ENCODE measurements at regions not wholly inside any gene's neighbourhood (a gene's known extent, or its start where the extent isn't known, plus 50 kb on each side); places are given as distances from the start of the nearest gene placed in this dataset.

DNA sequence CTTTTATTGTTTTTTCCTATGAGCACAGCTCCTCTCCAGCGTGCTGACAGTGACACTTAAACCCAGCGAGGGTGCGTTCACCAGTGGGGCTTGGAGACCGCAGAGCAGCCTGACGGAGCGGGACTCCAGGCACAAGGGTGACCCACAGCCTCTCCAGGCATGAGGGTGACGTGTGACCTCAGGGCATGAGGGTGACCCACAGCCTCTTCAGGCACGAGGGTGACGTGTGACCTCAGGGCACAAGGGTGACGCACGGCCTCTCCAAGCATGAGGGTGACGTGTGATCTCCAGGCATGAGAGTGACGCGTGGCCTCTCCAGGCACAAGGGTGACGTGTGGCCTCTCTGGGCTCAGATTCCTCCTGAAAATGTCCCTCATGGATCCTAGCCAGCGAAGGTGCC is 164.3 kb upstream of the TCERG1L start:
- no peaks in the 10 kb centered on the region for H3K27me3 ChIP-seq (ENCODE audit: control insufficient read depth, insufficient read depth, low read length)
- DNase-seq = no peak
- no peak overlapping the region for H3K4me3 ChIP-seq (ENCODE audit: insufficient read depth, low read depth, low read length)
- H3K36me3 ChIP-seq (replicated peaks; ENCODE audit: control insufficient read depth, insufficient read depth, low read length) = no peaks in the 10 kb centered on the region

DNA sequence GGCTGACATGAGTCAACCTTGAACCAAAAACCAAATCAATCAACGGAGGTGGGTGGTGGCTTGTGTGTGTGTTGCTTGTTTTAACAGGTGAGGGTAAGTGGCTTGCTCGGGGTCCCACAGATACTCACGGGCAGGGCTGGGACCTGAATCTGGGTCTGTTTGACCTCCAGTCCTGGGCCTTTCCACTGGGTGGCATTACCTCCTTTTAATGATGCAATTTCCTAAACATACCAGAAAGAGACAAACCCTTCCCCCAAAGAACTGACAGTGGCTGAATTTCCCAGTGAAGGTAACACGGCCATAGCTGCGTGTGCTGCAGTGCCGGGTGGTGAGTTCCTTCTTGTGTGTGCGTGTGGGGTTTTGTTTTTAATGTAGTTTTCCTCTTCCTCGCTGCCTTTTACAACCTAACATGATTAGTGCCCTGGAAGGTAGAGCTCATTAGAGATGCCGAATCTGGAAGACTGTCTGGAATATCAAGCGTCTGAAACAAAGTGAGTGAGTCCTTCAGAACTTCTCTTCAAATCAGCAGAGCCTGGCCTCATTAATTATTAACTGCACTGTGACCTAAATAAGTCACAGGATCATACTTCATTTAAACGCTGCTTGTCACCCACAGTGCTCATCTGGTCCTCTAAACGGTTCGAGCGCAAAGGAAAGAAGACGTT is 166.1 kb upstream of the TCERG1L start:
- Histone ChIP-seq H3K4me3 (ENCODE audit: insufficient read depth, low read depth, low read length) (no peak overlapping the region), H3K27me3 (ENCODE audit: control insufficient read depth, insufficient read depth, low read length) (no peaks in the 10 kb centered on the region), H3K36me3 (replicated peaks; ENCODE audit: control insufficient read depth, insufficient read depth, low read length) (no peaks in the 10 kb centered on the region)
- peak; percentile 48 for DNase-seq

DNA sequence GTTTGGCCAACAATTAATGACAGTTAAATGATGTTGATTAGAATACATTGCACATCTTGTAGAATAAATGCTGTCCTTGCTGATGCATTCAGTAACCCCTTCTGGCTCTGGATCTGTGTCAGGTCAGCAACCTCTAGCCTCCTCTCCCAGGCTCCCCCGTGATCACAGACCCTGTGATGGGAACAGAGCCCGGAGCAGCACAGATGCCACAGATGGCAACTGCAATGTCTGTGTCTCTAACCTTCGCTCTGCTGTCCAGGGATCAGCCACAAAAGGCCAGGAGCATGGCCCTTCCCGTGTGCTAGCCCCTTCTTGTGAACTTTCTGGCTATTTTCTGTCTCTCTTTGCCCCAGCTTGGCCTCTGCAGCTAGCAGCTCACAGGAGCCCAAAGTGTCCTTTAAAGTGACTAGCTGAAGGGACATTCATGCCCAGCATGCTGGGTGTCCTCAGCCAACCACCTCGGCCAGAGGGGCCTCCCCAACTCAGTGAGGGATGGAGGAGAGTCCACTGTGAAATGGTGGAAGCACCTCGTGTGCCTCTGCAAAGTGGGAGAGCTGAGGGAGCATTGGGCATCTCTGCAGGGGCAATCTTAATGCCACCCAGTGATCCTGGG is 167.0 kb upstream of the TCERG1L start:
- no peak for DNase-seq
- Histone ChIP-seq H3K4me3 (ENCODE audit: insufficient read depth, low read depth, low read length) (no peak overlapping the region), H3K27me3 (ENCODE audit: control insufficient read depth, insufficient read depth, low read length) (no peaks in the 10 kb centered on the region), H3K36me3 (replicated peaks; ENCODE audit: control insufficient read depth, insufficient read depth, low read length) (no peaks in the 10 kb centered on the region)

DNA sequence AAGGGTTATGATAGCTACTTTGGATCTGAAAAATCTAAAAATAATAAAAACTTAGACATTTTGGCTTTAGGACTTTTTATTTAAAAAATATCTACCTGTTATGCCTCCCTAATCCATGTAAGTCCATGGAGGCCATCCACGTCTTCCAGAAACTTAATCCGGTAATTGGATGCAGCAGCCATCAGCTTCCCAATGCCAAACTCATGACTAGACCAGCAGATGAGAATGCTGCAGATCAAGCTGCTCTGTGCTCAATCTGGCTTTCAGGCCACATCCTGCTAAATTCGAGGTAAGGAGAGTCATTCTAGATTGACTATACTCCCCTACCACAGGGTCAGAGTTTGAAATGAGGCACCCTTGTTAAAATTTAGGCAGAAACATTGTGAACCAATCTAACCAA is 168.5 kb upstream of the TCERG1L start:
- no peaks in the 10 kb centered on the region for H3K27me3 ChIP-seq (ENCODE audit: control insufficient read depth, insufficient read depth, low read length)
- no peak for DNase-seq
- no peaks in the 10 kb centered on the region for H3K36me3 ChIP-seq (replicated peaks; ENCODE audit: control insufficient read depth, insufficient read depth, low read length)
- H3K4me3 ChIP-seq (ENCODE audit: insufficient read depth, low read depth, low read length) = no peak overlapping the region

DNA sequence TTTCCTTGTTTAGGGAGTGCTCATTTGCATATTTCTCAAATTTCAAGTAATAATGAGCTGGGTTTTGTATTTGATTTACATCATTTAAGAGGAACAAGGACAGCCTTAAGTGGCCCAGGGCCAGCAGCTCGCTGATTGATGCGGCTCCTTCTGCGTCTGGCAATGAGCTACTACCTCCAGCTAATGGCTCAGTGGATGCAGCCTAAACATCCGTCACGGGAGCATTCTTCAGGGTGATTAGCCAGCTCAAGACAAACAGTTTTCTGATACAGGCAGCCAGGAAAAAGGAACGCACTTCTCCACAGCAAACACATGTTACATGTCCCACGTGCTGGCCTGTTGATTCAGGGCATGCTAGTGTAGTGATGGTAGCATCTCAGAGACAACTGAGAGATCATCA is 169.3 kb upstream of the TCERG1L start:
- H3K36me3 ChIP-seq (replicated peaks; ENCODE audit: control insufficient read depth, insufficient read depth, low read length) = no peaks in the 10 kb centered on the region
- no peaks in the 10 kb centered on the region for H3K27me3 ChIP-seq (ENCODE audit: control insufficient read depth, insufficient read depth, low read length)
- no peak for DNase-seq
- no peak overlapping the region for H3K4me3 ChIP-seq (ENCODE audit: insufficient read depth, low read depth, low read length)

DNA sequence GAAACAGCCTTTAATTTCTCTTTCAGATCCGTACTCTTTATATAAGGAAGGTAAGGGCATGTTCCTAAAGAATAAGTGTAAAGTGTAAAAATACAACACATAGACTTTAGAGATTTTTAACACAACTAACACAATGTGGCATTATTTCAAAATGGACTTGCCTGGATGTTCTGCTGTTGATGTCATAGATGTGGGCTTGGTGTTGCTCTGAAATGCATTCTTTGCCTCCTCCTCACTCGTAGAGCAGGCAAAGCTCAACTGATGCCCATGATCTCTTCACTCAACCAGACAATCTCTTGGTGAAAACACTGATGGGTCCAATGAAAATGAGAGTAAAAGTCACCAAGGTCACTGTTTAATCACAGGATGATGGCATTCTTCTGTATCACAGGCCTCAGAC is 174.2 kb upstream of the TCERG1L start:
- Histone ChIP-seq H3K36me3 (replicated peaks; ENCODE audit: control insufficient read depth, insufficient read depth, low read length) (no peaks in the 10 kb centered on the region), H3K4me3 (ENCODE audit: insufficient read depth, low read depth, low read length) (no peak overlapping the region)
- DNase-seq = no peak

DNA sequence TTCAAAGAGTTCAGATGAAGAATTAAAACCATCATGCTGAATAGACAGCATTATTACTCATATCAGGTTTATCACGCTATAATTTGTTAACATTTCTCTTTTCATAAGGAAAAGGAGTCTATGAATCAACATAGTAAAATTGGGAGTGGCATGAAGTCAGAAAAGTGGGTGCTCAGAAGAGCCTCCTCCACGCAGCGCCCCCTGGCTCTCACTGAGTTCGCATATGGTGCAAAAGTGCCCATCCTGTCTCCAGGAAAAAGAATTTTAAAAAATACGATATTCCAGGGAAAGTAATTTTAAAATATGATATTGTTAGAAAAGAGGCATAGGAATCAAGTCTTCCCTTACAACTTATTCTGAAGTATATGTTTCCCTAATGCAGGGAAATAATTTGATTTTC is 176.3 kb upstream of the TCERG1L start:
- peak; percentile 52 for DNase-seq
- Histone ChIP-seq H3K4me3 (ENCODE audit: insufficient read depth, low read depth, low read length) (no peak overlapping the region), H3K36me3 (replicated peaks; ENCODE audit: control insufficient read depth, insufficient read depth, low read length) (no peaks in the 10 kb centered on the region), H3K27me3 (ENCODE audit: control insufficient read depth, insufficient read depth, low read length) (no peaks in the 10 kb centered on the region)

More for the DNA sequence above, 174.2 kb upstream of the TCERG1L start:
- no peaks in the 10 kb centered on the region for H3K27me3 ChIP-seq (ENCODE audit: control insufficient read depth, insufficient read depth, low read length)

DNA sequence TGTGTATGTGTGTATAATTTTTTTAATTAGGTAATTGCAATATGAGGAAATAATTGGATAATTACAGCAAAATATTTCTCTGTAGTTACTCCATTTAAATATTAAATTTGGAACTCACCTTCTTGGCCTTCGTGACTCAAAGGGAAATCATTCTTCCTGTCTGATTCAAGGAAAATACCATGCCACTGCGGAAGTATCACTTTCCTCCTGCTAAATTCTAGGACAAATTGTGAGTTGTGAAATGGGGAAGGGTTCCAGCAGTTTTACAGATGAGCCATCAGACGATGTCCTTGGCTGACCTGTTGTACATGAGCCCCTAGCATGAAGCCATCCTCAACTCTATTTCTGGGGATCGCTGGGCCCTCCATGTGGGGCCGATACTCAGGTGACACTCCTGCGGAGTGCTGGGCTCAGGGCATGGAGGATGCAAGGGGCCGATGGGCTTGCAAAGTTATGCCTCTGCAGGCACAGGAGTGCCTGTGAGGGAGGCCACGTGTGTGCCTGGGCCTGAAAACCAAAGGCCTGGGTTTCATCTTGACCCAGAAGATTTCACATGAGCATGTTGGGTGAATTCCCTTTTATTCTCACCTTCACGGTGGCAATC is 179.6 kb upstream of the TCERG1L start:
- no peaks in the 10 kb centered on the region for H3K36me3 ChIP-seq (replicated peaks; ENCODE audit: control insufficient read depth, insufficient read depth, low read length)
- DNase-seq = no peak
- H3K27me3 ChIP-seq (ENCODE audit: control insufficient read depth, insufficient read depth, low read length) = no peaks in the 10 kb centered on the region
- H3K4me3 ChIP-seq (ENCODE audit: insufficient read depth, low read depth, low read length) = no peak overlapping the region

DNA sequence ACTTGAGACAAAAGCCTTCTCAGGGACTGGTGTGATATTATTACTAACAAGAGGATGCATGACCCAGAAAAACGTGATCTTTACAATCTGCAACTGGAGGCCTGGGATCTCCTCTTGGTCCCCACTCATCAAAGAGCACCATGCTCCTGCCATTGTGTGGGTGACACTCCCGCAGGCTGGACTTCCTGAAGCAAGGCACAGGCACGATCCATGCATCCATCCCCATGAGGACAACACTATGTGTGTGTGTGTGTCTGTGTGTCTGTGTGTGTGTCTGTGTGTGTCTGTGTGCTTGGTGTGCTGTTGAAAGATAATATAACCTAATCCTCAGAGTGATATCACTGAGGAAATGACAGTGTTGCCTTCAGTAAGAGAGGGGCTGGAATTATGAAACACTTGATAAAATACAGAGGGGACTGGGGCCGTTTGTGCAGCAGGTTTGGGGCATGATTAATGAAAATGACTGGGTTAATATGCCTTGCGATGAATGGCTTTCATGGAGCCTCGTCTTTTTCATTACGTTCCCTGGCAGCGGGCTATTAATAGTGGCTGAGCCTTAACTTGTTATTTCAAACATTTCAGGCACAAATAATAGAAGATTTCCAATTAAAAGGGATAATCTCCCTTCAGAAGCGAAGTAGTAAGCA is 180.8 kb upstream of the TCERG1L start:
- H3K36me3 ChIP-seq (replicated peaks; ENCODE audit: control insufficient read depth, insufficient read depth, low read length) = no peaks in the 10 kb centered on the region
- no peak for DNase-seq
- H3K4me3 ChIP-seq (ENCODE audit: insufficient read depth, low read depth, low read length) = no peak overlapping the region

DNA sequence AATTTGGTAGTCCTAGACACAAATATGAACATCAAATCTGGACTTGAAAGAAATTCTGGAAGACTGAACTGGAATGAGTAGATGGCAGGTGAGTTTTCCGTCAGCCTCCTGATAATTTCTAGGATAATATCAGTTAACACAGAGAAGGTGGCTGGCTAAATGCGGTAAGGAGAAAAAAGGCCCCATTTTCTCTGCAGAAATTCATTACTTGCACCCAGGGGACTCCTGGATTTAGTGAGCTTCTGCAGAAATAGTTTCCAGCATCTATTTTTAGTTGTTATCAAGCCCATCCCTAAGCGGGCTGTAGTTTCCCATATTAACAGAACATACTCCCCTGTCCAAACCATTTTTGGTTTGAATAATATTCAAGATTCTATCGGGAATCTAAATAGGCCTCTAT is 181.9 kb upstream of the TCERG1L start:
- no peak for DNase-seq
- no peaks in the 10 kb centered on the region for H3K27me3 ChIP-seq (ENCODE audit: control insufficient read depth, insufficient read depth, low read length)
- no peaks in the 10 kb centered on the region for H3K36me3 ChIP-seq (replicated peaks; ENCODE audit: control insufficient read depth, insufficient read depth, low read length)
- H3K4me3 ChIP-seq (ENCODE audit: insufficient read depth, low read depth, low read length) = no peak overlapping the region

More for the DNA sequence above, 180.8 kb upstream of the TCERG1L start:
- H3K27me3 ChIP-seq (ENCODE audit: control insufficient read depth, insufficient read depth, low read length) = no peaks in the 10 kb centered on the region

DNA sequence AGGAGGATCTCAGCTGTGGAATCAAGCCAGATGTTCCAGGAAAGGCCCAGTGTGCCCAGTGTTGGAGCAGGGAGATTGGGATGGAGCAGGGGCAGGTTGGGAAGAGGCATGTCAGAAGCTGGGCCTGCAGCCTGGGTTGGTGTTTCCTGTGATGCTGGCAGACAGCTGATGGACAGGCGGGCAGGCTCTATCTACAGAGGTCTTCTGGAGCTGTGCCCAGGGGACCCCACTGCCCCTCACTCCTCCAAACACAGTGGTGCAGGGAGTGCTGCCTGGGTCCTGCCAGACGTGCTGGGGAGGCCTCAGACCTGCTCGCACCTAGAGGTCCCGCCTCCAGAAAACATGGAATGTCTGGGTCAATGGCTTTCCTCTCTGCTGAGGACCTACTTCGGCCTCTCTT is 182.9 kb upstream of the TCERG1L start:
- H3K36me3 ChIP-seq (replicated peaks; ENCODE audit: control insufficient read depth, insufficient read depth, low read length) = no peaks in the 10 kb centered on the region
- no peak overlapping the region for H3K4me3 ChIP-seq (ENCODE audit: insufficient read depth, low read depth, low read length)
- DNase-seq = no peak
- H3K27me3 ChIP-seq (ENCODE audit: control insufficient read depth, insufficient read depth, low read length) = no peaks in the 10 kb centered on the region

DNA sequence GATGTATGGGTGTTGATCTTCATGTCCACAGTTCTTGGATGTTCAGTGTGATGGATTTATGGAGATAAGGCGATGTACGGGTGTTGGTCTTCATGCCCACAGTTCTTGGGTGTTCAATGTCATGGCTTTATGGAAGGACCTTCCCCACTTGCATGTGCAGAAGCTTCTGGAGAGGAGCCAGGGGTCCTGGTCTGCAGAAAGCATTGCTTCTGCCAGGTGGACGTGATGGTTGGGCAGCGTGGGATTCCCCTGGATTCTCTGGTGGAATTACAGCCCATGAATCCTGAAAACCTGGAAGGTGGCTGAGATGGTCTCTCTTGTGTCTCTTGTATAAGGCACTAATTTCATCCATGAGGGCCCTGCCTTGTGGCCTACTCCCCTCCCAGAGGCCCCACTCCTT is 183.7 kb upstream of the TCERG1L start:
- Histone ChIP-seq H3K36me3 (replicated peaks; ENCODE audit: control insufficient read depth, insufficient read depth, low read length) (no peaks in the 10 kb centered on the region), H3K4me3 (ENCODE audit: insufficient read depth, low read depth, low read length) (no peak overlapping the region), H3K27me3 (ENCODE audit: control insufficient read depth, insufficient read depth, low read length) (no peaks in the 10 kb centered on the region)
- DNase-seq = no peak

DNA sequence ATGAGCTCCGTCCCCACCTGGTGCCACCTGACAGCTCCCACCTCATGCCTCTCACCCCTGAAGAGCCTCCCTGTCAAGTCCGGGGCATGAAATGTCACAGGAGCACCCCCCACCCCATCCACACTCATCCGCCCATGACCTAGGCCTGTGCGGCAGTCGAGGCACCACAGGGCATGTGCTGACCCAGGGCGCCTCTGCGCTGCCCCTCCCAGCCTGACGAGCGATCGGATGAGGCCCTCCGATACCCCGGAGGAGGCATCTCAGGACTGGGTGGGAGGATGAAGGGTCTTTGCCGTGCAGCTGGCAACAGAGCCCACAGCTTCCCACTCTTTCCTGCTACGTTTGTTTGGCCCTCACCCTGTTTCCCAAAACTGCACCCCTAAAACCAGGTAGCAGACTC is 184.4 kb upstream of the TCERG1L start:
- DNase-seq = no peak
- Histone ChIP-seq H3K27me3 (ENCODE audit: control insufficient read depth, insufficient read depth, low read length) (no peaks in the 10 kb centered on the region), H3K4me3 (ENCODE audit: insufficient read depth, low read depth, low read length) (no peak overlapping the region), H3K36me3 (replicated peaks; ENCODE audit: control insufficient read depth, insufficient read depth, low read length) (no peaks in the 10 kb centered on the region)

DNA sequence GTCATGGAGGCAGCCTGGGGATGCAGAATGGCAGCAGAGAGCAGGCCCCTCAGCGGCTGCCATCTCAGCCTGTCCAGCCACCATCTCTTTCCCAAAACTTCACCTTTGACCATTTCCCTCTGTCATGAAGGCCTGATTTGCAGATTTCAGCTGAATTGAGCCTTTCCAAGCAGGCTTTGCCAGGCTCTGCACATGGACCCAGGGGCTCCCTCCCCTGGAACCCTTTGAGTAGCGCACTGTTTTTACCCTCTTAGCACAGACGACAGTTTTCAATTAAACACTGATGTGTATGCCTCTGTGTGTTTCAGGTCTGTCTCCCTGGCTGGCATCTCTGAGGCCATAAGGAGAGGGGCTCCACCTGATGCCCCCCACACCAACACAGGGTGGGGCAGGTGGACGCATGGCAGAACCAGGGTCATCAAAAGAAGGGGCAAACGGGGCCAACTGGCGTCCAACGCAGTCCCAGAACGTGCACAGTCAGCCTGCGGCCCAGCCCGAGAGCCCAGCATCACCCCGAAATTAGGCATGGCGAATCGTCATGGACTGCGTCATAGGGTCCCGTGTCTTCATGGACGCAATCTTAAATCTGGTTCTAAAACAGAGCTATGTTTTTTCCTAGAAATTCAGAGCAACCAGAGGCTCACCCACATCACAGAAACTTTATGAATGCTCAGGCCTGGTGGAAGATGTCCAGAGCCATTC is 185.0 kb upstream of the TCERG1L start:
- Histone ChIP-seq H3K27me3 (ENCODE audit: control insufficient read depth, insufficient read depth, low read length) (no peaks in the 10 kb centered on the region), H3K36me3 (replicated peaks; ENCODE audit: control insufficient read depth, insufficient read depth, low read length) (no peaks in the 10 kb centered on the region), H3K4me3 (ENCODE audit: insufficient read depth, low read depth, low read length) (no peak overlapping the region)
- DNase-seq = peak; percentile 78
